ENCODE measurements at regions not wholly inside any gene's neighbourhood (a gene's known extent, or its start where the extent isn't known, plus 50 kb on each side); places are given as distances from the start of the nearest gene placed in this dataset.

DNA sequence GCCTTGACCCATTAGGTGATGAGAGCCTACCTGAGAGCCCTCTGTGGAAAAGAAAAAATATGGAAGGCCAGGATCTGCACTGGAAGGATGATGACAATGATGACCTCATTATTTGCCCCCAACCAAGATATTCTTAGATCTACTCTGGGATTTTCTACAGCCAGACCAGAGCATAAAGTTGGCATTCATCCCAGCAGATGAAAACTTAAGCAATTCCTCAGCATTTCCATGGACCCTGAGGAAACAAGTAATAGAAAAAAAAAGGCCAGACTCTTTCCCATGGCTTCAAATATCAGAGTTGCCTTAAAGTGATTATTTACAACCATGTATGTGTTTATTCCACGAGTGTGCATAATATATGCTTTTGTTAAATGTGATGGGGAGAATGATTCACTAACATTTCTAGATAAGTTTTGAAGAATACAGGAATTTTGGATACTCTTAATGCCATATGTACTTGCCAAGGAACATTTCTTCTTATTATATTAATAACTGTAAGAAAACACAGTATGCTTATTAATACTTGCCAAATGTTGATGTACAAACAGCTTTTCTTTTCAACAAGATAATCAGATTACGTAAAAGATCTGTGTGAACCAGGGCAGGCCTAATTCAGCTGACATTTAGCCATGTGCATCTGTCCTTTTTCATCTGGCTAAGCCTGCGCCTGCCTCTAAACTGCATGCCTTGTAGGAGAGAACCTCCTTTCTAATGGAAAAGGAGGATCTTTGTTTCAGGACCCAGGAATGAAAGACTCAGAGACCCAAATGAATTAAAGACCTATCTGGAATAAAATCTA, 94.8 kb downstream of the ARRDC3 start:
- Histone ChIP-seq H3K36me3 (ENCODE audit: control insufficient read depth in 2 of 4, insufficient read depth in 4 of 4, low read length in 3 of 4) (no peaks in the 10 kb centered on the region), H3K56ac (replicated peaks; ENCODE audit: insufficient read length, low read depth, low read length) (no peak overlapping the region), H3K79me2 (ENCODE audit: control insufficient read depth in 1 of 2, insufficient read depth in 2 of 2, low read length in 2 of 2) (no peaks in the 10 kb centered on the region), H3K14ac (ENCODE audit: insufficient read length) (no peak overlapping the region), H3K4me3 (ENCODE audit: extremely low read depth in 1 of 4, insufficient read depth in 2 of 4, low read depth in 3 of 4, low read length in 4 of 4) (no peak overlapping the region), H3K23me2 (ENCODE audit: low read depth, low read length) (no peaks in the 10 kb centered on the region), H3K79me1 (ENCODE audit: low read depth, low read length) (no peaks in the 10 kb centered on the region), H2BK5ac (ENCODE audit: low read depth, low read length) (no peak overlapping the region), H4K91ac (replicated peaks; ENCODE audit: insufficient read length, low read length) (no peak overlapping the region), H3K4ac (replicated peaks; ENCODE audit: insufficient read length, low read depth, low read length) (no peak overlapping the region), H3K9me3 (ENCODE audit: insufficient read depth in 2 of 2, low read depth in 1 of 2, low read length in 1 of 2) (no peaks in the 10 kb centered on the region; a peak in 1 of 4 replicates), H2BK12ac (ENCODE audit: low read depth, low read length) (no peak overlapping the region), H3K4me2 (ENCODE audit: insufficient read depth in 1 of 2, low read depth in 2 of 2, low read length in 2 of 2) (no peak overlapping the region), H2BK120ac (replicated peaks; ENCODE audit: low read depth, low read length) (no peak overlapping the region), H3K9ac (replicated peaks in 1 of 4; ENCODE audit: extremely low read depth in 1 of 4, low read depth in 3 of 4, low read length in 3 of 4) (no peak overlapping the region), H2AFZ (ENCODE audit: low read length) (no peak overlapping the region), H3K27ac (ENCODE audit: low read depth, low read length) (no peak overlapping the region), H3K4me1 (replicated peaks in 1 of 4; ENCODE audit: control insufficient read depth in 3 of 4, insufficient read depth in 4 of 4, low read length in 3 of 4) (peaks cover 0 to 4% (median 0%) of the 10 kb centered on the region in 4 experiments; a peak in 1 of 7 replicates), H2AK5ac (ENCODE audit: low read depth, low read length) (no peak overlapping the region), H4K8ac (ENCODE audit: extremely low read depth, insufficient read depth, low read length) (no peak overlapping the region), H2BK20ac (ENCODE audit: low read length) (no peak overlapping the region), H4K5ac (ENCODE audit: insufficient read length, low read depth, low read length) (no peak overlapping the region), H2BK15ac (ENCODE audit: low read length) (no peak overlapping the region), H3K23ac (ENCODE audit: insufficient read length) (no peak overlapping the region), H3K27me3 (replicated peaks in 1 of 4; ENCODE audit: control insufficient read depth in 3 of 4, extremely low read depth in 1 of 4, insufficient read depth in 3 of 4, low read length in 3 of 4) (no peaks in the 10 kb centered on the region), H3K18ac (ENCODE audit: extremely low read depth, low read length) (no peak overlapping the region), H4K20me1 (replicated peaks in 1 of 2; ENCODE audit: control insufficient read depth in 1 of 2, insufficient read depth in 2 of 2, low read length in 2 of 2) (no peaks in the 10 kb centered on the region)
- DNase-seq (ENCODE audit: low read depth in 1 of 2, low spot score in 2 of 2) = no peak
- 87% methylated on average over 3 of the region's 3 CpGs; no CpG with 5 or more reads in 1 of the 2 experiments for WGBS, 2 experiments (ENCODE audit: extremely low coverage in 1 of 2, insufficient coverage in 1 of 2, insufficient read length in 1 of 2, insufficient replicate concordance in 2 of 2, low coverage in 1 of 2, low lambda C conversion rate in 2 of 2, missing lambda C conversion rate in 1 of 2)
- POLR2A ChIA-PET (ENCODE audit: partially characterized antibody) = no interaction called here
- no peak for FAIRE-seq
- CTCF ChIA-PET (ENCODE audit: partially characterized antibody) = interaction anchor here (1.0 to 1.4 kb wide), 3 partner anchors 9 to 97 kb away, joined by 3 to 5 read pairs (median 3); no protein-coding TSS in a partner anchor
- TF ChIP-seq SP4 (IDR thresholded peaks at IDR 0.05; ENCODE audit: low read length) = no peak

Measured in H1 (cell line).